ENCODE measurements at regions not wholly inside any gene's neighbourhood (a gene's known extent, or its start where the extent isn't known, plus 50 kb on each side); places are given as distances from the start of the nearest gene placed in this dataset.

GRCh38 chr4:173475751-173476150 is 54.3 kb downstream of the HAND2 start:
- no peaks in the 10 kb centered on the region for H3K36me3 ChIP-seq
- H3K4me3 ChIP-seq: no peak overlapping the region
- DNase-seq: no peak
- no peak overlapping the region for H3K27ac ChIP-seq
- H3K9me3 ChIP-seq: no peaks in the 10 kb centered on the region
- no peak for TF ChIP-seq POLR2A (IDR thresholded peaks at IDR 0.05)
- no peak for TF ChIP-seq CTCF (IDR thresholded peaks at IDR 0.05)
- H3K4me1 ChIP-seq: no peaks in the 10 kb centered on the region
- no peaks in the 10 kb centered on the region for H3K27me3 ChIP-seq

- Histone ChIP-seq H3K4me1 (no peaks in the 10 kb centered on the region), H3K36me3 (no peaks in the 10 kb centered on the region), H3K9me3 (no peaks in the 10 kb centered on the region), H3K4me3 (no peak overlapping the region), H3K27me3 (no peaks in the 10 kb centered on the region), H3K27ac (no peak overlapping the region)
- no peak for DNase-seq
- TF ChIP-seq CTCF (IDR thresholded peaks at IDR 0.05): no peak
- TF ChIP-seq POLR2A (IDR thresholded peaks at IDR 0.05): no peak
Observed at GRCh38 chr4:173469622-173470021, 60.4 kb downstream of the HAND2 start.

GRCh38 chr4:173468314-173468713 is 61.7 kb downstream of the HAND2 start:
- Histone ChIP-seq H3K27ac (no peak overlapping the region), H3K4me3 (no peak overlapping the region), H3K4me1 (no peaks in the 10 kb centered on the region), H3K9me3 (no peaks in the 10 kb centered on the region), H3K27me3 (no peaks in the 10 kb centered on the region), H3K36me3 (no peaks in the 10 kb centered on the region)
- no peak for DNase-seq
- TF ChIP-seq POLR2A (IDR thresholded peaks at IDR 0.05) (no peak), CTCF (IDR thresholded peaks at IDR 0.05) (no peak)

- TF ChIP-seq CTCF (IDR thresholded peaks at IDR 0.05) (no peak), POLR2A (IDR thresholded peaks at IDR 0.05) (no peak)
- no peaks in the 10 kb centered on the region for H3K27me3 ChIP-seq
- no peak for DNase-seq
- no peaks in the 10 kb centered on the region for H3K36me3 ChIP-seq
- no peak overlapping the region for H3K4me3 ChIP-seq
- no peaks in the 10 kb centered on the region for H3K4me1 ChIP-seq
- H3K27ac ChIP-seq: no peak overlapping the region
- no peaks in the 10 kb centered on the region for H3K9me3 ChIP-seq
Observed at GRCh38 chr4:173466101-173466500, 63.9 kb downstream of the HAND2 start.

- H3K27me3 ChIP-seq: no peaks in the 10 kb centered on the region
- H3K36me3 ChIP-seq: no peaks in the 10 kb centered on the region
- no peak for TF ChIP-seq POLR2A (IDR thresholded peaks at IDR 0.05)
- no peak for TF ChIP-seq CTCF (IDR thresholded peaks at IDR 0.05)
- H3K4me3 ChIP-seq: no peak overlapping the region
- H3K9me3 ChIP-seq: no peaks in the 10 kb centered on the region
- no peak for DNase-seq
- no peak overlapping the region for H3K27ac ChIP-seq
- no peaks in the 10 kb centered on the region for H3K4me1 ChIP-seq
Observed at GRCh38 chr4:173464481-173464880, 65.5 kb downstream of the HAND2 start.

- Histone ChIP-seq H3K9me3 (no peaks in the 10 kb centered on the region), H3K27ac (no peak overlapping the region), H3K4me1 (no peaks in the 10 kb centered on the region), H3K27me3 (no peaks in the 10 kb centered on the region), H3K4me3 (no peak overlapping the region), H3K36me3 (no peaks in the 10 kb centered on the region)
- no peak for DNase-seq
- TF ChIP-seq CTCF (IDR thresholded peaks at IDR 0.05): no peak
- no peak for TF ChIP-seq POLR2A (IDR thresholded peaks at IDR 0.05)
Observed at GRCh38 chr4:173463816-173464215, 64.9 kb upstream of the SCRG1 start.

Measured in Peyer's patch (tissue), 4 donors.